PC-9 (cell line): ENCODE measurements at regions not wholly inside any gene's neighbourhood (a gene's known extent, or its start where the extent isn't known, plus 50 kb on each side); places are given as distances from the start of the nearest gene placed in this dataset.
"Not testable (repeated sequence)": the region's sequence is repeated elsewhere in the genome, so short reads cannot be mapped to it uniquely, and the experiment has no call there.

Experiments used
- BruUV-seq: library from RNA; stranded (reverse); fragments of 400-500 nt; replicated peaks from 2 replicates; lab custom pipeline; 2021; lab: Mats Ljungman, UMichigan
- CTCF ChIA-PET: fragments of 300-600 bp; sonication (Branson Sonifier 250); formaldehyde crosslinking; loops from one replicate; lab custom pipeline; 2022; ENCODE audit warnings: antibody characterized with exemption; lab: Charles Lee
- POLR2A ChIA-PET: fragments of 300-600 bp; sonication (Branson Sonifier 250); formaldehyde crosslinking; loops from one replicate; lab custom pipeline; 2022; ENCODE audit warnings: antibody characterized with exemption; ENCODE audit not compliant: unreplicated experiment; lab: Charles Lee
- DNase-seq, 2 experiments: peaks; one replicate each; pipeline versions ENCODE4 v3.0.0 to v3.0.0-alpha.2; 2015 to 2022; ENCODE audit warnings: mixed read lengths in 1 of 2
- H2AFZ ChIP-seq: fragments of 200-600 bp; sonication (generic); 2 replicates; pipeline ENCODE4 v1.8.1; 2017; ENCODE audit warnings: antibody characterized with exemption
- H3F3A ChIP-seq: fragments of 200-600 bp; sonication (generic); 2 replicates; pipeline ENCODE4 v1.8.1; 2017; ENCODE audit warnings: antibody characterized with exemption, mild to moderate bottlenecking, low read depth; ENCODE audit not compliant: insufficient read depth
- H3K27ac ChIP-seq: fragments of 200-600 bp; sonication (generic); 2 replicates; pipeline ENCODE4 v1.6.1; 2016; ENCODE audit warnings: mixed run types
- H3K27me3 ChIP-seq: fragments of 200-600 bp; sonication (generic); 2 replicates; pipeline ENCODE4 v1.6.1; 2016; ENCODE audit warnings: low read depth, mixed run types; ENCODE audit not compliant: insufficient read depth
- H3K36me3 ChIP-seq: fragments of 200-600 bp; sonication (generic); 2 replicates; pipeline ENCODE4 v1.6.1; 2016; ENCODE audit warnings: low read depth, mixed run types
- H3K4me1 ChIP-seq: fragments of 200-600 bp; sonication (generic); replicated peaks from 2 replicates; pipeline ENCODE4 v1.6.1; 2016; ENCODE audit warnings: mixed run types; ENCODE audit not compliant: insufficient read depth
- H3K4me2 ChIP-seq: fragments of 200-600 bp; sonication (generic); 2 replicates; pipeline ENCODE4 v1.6.1; 2017; ENCODE audit warnings: mixed run types
- H3K4me3 ChIP-seq: fragments of 200-600 bp; sonication (generic); 2 replicates; pipeline ENCODE4 v1.6.1; 2016; ENCODE audit warnings: mixed run types
- H3K79me2 ChIP-seq: fragments of 200-600 bp; sonication (generic); 2 replicates; pipeline ENCODE4 v1.6.1; 2017; ENCODE audit warnings: low read depth, mixed run types
- H3K9me2 ChIP-seq: fragments of 200-600 bp; sonication (generic); 2 replicates; pipeline ENCODE4 v1.8.1; 2017; ENCODE audit warnings: mild to moderate bottlenecking; ENCODE audit not compliant: insufficient read depth
- H3K9me3 ChIP-seq: fragments of 200-600 bp; sonication (generic); 2 replicates; pipeline ENCODE4 v1.8.1; 2016; ENCODE audit warnings: low read depth; ENCODE audit not compliant: insufficient read depth
- H4K20me1 ChIP-seq: fragments of 200-600 bp; sonication (generic); 2 replicates; pipeline ENCODE4 v1.8.1; 2017; ENCODE audit not compliant: insufficient read depth
- EZH2 ChIP-seq: fragments of 200-600 bp; sonication (generic); IDR thresholded peaks from 2 replicates; pipeline ENCODE4 v1.8.0; 2017; ENCODE audit warnings: antibody characterized with exemption, low read depth
- intact Hi-C: fragments of 100-400 bp; cut with micrococcal nuclease; formaldehyde crosslinking; loops from one replicate; pipeline ENCODE4 v1.10.0; 2022; ENCODE audit not compliant: unreplicated experiment
- TF ChIP-seq, protein P1 (sequence below): fragments of 200-600 bp; sonication (generic); conservative IDR thresholded peaks from 2 replicates; pipeline ENCODE4 v1.6.1; 2017; ENCODE audit warnings: mixed run types, antibody characterized with exemption, mild to moderate bottlenecking, moderate library complexity

DNA sequence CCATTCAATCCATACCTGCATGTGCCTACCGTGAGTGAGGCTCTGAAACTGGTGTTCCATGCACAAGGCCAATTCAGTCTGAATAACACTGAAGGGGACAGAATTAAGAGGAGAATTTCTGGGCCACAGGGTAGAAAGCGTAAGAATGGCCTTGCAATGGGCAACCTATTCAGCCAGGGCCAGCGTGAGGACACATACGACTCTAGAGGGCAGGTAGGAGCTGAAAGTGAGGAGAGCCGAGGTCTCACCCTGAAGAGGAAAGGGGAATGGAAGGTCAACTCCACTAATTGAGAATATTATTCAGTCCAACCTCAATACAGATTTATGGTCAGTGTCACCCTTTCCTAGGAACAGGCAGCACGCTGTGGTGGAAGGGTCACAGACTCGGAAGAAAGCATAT is 202.2 kb downstream of the TRIML1 start:
- DNase-seq: no peak
- H3K4me3 ChIP-seq: no peak overlapping the region
- H4K20me1 ChIP-seq: no peaks in the 10 kb centered on the region
- H3K4me2 ChIP-seq: no peak overlapping the region
- no peaks in the 10 kb centered on the region for H3K9me3 ChIP-seq
- H3K79me2 ChIP-seq: no peaks in the 10 kb centered on the region
- intact Hi-C loops: no loop called here
- H3K27me3 ChIP-seq: 0 out of 2 replicates have a peak, but pooled peaks cover 4% of the 10 kb centered on the region
- no peaks in the 10 kb centered on the region for H3F3A ChIP-seq
- POLR2A ChIA-PET: no interaction called here
- H3K36me3 ChIP-seq: no peaks in the 10 kb centered on the region
- H2AFZ ChIP-seq: no peak overlapping the region
- no peaks in the 10 kb centered on the region for H3K4me1 ChIP-seq
- CTCF ChIA-PET: no interaction called here
- no peaks in the 10 kb centered on the region for H3K9me2 ChIP-seq
- BruUV-seq: no TSS peak
- TF ChIP-seq EZH2: no peak
- TF ChIP-seq, protein P1, sequence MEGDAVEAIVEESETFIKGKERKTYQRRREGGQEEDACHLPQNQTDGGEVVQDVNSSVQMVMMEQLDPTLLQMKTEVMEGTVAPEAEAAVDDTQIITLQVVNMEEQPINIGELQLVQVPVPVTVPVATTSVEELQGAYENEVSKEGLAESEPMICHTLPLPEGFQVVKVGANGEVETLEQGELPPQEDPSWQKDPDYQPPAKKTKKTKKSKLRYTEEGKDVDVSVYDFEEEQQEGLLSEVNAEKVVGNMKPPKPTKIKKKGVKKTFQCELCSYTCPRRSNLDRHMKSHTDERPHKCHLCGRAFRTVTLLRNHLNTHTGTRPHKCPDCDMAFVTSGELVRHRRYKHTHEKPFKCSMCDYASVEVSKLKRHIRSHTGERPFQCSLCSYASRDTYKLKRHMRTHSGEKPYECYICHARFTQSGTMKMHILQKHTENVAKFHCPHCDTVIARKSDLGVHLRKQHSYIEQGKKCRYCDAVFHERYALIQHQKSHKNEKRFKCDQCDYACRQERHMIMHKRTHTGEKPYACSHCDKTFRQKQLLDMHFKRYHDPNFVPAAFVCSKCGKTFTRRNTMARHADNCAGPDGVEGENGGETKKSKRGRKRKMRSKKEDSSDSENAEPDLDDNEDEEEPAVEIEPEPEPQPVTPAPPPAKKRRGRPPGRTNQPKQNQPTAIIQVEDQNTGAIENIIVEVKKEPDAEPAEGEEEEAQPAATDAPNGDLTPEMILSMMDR: no peak
- H3K27ac ChIP-seq: no peak overlapping the region

GRCh38 chr4:188346171-188346809 is 207.0 kb downstream of the TRIML1 start:
- POLR2A ChIA-PET: no interaction called here
- no TSS peak for BruUV-seq
- Histone ChIP-seq H2AFZ (no peak overlapping the region), H3K36me3 (no peaks in the 10 kb centered on the region), H3K4me2 (no peak overlapping the region), H3K79me2 (no peaks in the 10 kb centered on the region), H3K9me2 (no peaks in the 10 kb centered on the region), H4K20me1 (no peaks in the 10 kb centered on the region), H3K4me1 (no peaks in the 10 kb centered on the region), H3F3A (no peaks in the 10 kb centered on the region), H3K27ac (no peak overlapping the region), H3K4me3 (no peak overlapping the region), H3K9me3 (no peaks in the 10 kb centered on the region), H3K27me3 (no peaks in the 10 kb centered on the region)
- CTCF ChIA-PET: no interaction called here
- intact Hi-C loops: no loop called here
- TF ChIP-seq, protein P1: no peak
- TF ChIP-seq EZH2: no peak
- DNase-seq: no peak

GRCh38 chr4:188347339-188347738 is 208.1 kb downstream of the TRIML1 start:
- POLR2A ChIA-PET: no interaction called here
- H3K36me3 ChIP-seq: no peaks in the 10 kb centered on the region
- H3K9me2 ChIP-seq: no peaks in the 10 kb centered on the region
- CTCF ChIA-PET: no interaction called here
- H3K27ac ChIP-seq: no peak overlapping the region
- TF ChIP-seq, protein P1: no peak
- TF ChIP-seq EZH2: no peak
- DNase-seq: no peak
- no peaks in the 10 kb centered on the region for H3K79me2 ChIP-seq
- no peak overlapping the region for H3K4me2 ChIP-seq
- no peaks in the 10 kb centered on the region for H3K4me1 ChIP-seq
- H3K9me3 ChIP-seq: no peaks in the 10 kb centered on the region
- no peaks in the 10 kb centered on the region for H4K20me1 ChIP-seq
- H3K27me3 ChIP-seq: no peaks in the 10 kb centered on the region
- H3K4me3 ChIP-seq: no peak overlapping the region
- H3F3A ChIP-seq: no peaks in the 10 kb centered on the region
- H2AFZ ChIP-seq: no peak overlapping the region
- intact Hi-C loops: no loop called here
- BruUV-seq: no TSS peak

DNA sequence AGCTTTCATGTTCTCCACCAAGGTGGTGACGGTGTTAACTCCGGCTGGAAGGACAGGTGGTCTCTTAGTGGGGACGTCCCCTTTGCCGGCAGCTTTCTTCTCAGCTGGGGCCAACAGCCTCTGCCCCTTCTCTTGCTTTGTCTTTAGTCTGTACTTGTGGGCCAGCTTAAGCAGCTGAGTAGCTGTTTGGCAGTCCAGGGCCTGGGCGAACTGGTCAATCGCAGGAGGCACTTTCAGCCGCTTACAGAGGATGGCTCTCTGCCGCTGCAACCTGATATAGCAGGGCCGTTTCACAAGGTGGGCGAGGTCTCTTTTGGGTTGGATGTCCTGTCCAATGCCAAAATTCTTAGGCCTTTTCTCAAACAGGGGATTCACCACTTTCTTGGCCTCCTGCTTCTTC is 210.3 kb downstream of the TRIML1 start:
- H3F3A ChIP-seq, DNase-seq, H3K4me3 ChIP-seq, H3K9me3 ChIP-seq, H3K27ac ChIP-seq, H3K27me3 ChIP-seq, H3K4me1 ChIP-seq, BruUV-seq, CTCF ChIA-PET, H3K36me3 ChIP-seq, intact Hi-C loops, H3K4me2 ChIP-seq, H4K20me1 ChIP-seq, H3K79me2 ChIP-seq, H2AFZ ChIP-seq, POLR2A ChIA-PET, H3K9me2 ChIP-seq: not testable (repeated sequence)
